NCI-H128 (cell line): ENCODE measurements at regions not wholly inside any gene's neighbourhood (a gene's known extent, or its start where the extent isn't known, plus 50 kb on each side); places are given as distances from the start of the nearest gene placed in this dataset.
"Not testable (repeated sequence)": the region's sequence is repeated elsewhere in the genome, so short reads cannot be mapped to it uniquely, and the experiment has no call there.

Experiments used
- DNase-seq: peaks from one replicate; lab custom pipeline; 2025; ENCODE audit not compliant: unreplicated experiment; lab: John Stamatoyannopoulos, UW

- DNase-seq = no peak
These were observed 479.0 kb downstream of the RAP2B start for GRCh38 chr3:153640689-153641665.

DNA sequence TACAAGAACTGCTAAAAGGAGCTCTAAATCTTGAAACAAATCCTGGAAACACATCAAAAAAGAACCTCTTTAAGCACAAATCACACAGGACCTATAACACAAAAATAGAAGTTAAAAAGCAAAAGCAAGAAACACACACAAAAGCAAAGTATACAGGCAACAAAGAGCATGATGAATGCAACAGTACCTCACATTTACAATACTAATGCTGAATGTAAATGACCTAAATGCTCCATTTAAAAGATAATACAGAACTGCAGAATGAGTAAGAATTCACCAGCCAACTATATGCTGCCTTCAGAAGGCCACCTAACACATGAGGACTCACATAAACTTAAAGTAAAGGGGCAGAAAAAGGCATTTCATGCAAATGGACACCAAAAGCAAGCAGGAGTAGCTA is 478.6 kb upstream of the ARHGEF26 start:
- DNase-seq = not testable (repeated sequence)

GRCh38 chr3:153643471-153643870 is 477.7 kb upstream of the ARHGEF26 start:
- not testable (repeated sequence) for DNase-seq

GRCh38 chr3:153649286-153649839 is 471.8 kb upstream of the ARHGEF26 start:
- DNase-seq = no peak

DNA sequence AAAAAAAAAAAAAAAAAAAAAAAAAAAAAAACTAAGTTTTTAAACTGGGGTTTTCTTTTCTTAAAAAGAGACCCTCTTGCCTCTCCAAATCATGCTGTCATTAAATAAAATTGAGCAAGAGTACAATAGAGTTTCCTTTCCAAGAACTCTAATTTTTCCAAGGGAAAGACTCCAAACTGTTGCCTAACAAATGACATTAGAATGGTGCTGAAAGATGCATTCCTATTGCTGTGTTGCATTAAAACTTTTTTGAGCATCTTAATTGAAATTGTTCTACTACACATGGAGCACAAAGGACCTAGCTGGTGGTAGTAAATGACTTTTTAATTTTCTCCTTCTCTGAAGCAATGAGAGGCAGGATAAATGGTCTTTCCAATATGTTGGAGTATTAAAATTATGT is 469.1 kb upstream of the ARHGEF26 start:
- DNase-seq = no peak

DNA sequence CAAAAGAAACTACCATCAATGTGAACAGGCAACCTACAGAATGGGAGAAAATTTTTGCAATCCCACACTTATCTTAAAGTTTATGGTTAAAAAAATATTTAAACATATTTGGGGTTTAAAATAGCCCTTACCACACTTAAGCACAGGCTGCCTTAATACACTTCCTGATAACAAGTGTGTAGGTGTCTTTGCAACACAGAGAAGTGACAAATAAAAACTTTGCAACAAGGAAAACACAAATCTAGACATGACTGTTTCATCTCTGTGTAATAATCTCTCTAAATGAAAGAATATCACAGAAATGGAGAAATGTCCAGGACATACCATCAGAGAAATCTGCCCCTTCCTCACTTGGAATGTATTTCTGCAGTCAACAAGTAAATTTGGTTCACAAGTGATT is 464.1 kb upstream of the ARHGEF26 start:
- no peak for DNase-seq

- no peak for DNase-seq
These were observed 463.7 kb upstream of the ARHGEF26 start for GRCh38 chr3:153657461-153657860.

GRCh38 chr3:153658136-153658535 is 463.1 kb upstream of the ARHGEF26 start:
- DNase-seq = no peak

GRCh38 chr3:153666991-153667740 is 454.0 kb upstream of the ARHGEF26 start:
- DNase-seq = no peak

DNA sequence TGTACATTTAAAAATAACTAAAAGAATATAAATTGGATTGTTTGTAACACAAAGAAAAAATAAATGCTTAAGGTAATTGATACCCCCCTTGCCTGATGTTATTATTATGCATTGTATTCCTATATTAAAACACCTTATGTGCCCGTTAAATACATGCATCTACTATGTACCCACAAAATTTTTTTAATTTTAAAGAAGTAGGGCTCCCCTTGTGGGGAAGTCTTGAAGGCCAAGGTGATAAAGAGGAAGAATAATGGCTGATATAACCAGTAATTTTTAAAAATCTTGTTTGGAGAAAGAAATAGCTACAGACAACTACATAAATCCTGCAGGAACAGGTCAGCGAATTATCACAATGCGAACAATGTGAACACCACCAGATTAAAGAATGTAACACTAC is 451.7 kb upstream of the ARHGEF26 start:
- DNase-seq = no peak

- DNase-seq = no peak
These were observed 450.6 kb upstream of the ARHGEF26 start for GRCh38 chr3:153670577-153670976.

DNA sequence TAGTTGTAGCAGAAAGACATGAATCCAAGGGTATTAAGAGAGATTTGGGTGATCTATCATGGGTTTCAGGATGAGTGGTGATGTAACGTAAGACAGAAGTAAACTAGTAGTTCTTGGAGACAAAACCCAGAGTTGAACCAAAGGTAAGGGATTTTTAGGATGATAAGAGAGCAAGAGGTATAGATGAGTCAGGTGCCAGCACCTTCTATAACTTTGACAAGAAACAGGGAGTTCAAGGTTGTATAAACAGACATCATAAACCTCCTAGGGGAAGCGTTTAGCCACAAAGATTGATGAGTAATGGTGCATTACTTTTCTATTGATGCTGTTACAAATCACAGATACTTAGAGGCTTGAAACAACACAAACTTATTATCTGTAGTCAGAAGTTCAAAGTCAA is 447.3 kb upstream of the ARHGEF26 start:
- no peak for DNase-seq

GRCh38 chr3:153679714-153680113 is 441.5 kb upstream of the ARHGEF26 start:
- DNase-seq = no peak

GRCh38 chr3:153680526-153680925 is 440.7 kb upstream of the ARHGEF26 start:
- no peak for DNase-seq

DNA sequence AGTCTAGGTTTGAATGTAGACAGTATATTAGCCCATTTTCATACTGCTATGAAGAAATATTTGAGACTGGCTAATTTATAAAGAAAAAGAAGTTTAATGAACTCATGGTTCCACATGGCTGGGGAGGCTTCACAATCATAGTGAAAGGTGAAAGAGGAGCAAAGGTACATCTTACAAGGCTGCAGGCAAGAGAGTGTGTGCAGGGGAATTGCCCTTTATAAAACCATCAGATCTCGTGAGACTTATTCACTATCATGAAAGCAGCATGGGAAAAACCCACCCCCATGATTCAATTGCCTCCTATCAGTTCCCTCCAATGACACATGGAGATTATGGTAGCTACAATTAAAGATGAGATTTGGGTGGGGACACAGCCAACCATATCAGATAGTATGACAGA is 440.1 kb upstream of the ARHGEF26 start:
- DNase-seq = no peak

GRCh38 chr3:153688301-153689120 is 432.7 kb upstream of the ARHGEF26 start:
- DNase-seq = no peak

- DNase-seq = no peak
These were observed 428.0 kb upstream of the ARHGEF26 start for GRCh38 chr3:153693207-153693606.

GRCh38 chr3:153702106-153702505 is 419.1 kb upstream of the ARHGEF26 start:
- no peak for DNase-seq

DNA sequence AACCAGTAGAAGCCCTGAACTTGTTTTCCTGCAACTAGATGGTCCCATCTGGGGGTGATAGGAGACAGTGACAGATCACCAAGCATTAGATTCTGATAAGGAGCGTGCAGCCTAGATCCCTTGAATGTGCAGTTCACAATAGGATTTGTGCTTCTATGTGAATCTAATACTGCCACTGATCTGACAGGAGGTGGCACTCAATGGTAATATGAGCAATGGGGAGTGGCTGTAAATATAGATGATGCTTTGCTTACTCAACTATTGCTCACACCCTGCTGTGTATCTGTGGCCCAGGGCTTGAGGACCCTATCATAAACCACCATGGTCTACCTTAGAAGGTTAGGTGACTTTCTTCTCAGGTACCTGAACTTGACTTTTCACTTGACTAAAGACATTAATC is 417.1 kb upstream of the ARHGEF26 start:
- no peak for DNase-seq

- no peak for DNase-seq
These were observed 414.5 kb upstream of the ARHGEF26 start for GRCh38 chr3:153706706-153707105.

DNA sequence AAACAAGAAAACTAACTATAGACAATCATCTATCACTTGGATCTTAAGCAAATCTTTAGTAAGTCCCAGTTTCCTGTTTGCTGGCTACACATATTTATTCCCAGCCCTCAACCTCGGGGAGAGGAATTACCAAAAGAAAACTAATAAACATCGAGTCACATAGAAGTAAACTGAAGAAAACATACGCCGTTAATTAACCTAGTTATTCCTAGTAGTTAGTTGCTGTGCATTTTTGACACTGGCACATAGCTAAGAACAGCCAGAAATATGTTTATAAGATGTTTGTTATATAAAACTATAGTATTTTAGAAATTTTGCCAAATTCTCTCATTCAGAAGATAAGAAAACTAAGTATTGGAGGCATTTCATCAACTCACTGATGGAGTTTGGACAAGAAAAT is 407.2 kb upstream of the ARHGEF26 start:
- no peak for DNase-seq
